PC-3 (cell line): ENCODE measurements at regions not wholly inside any gene's neighbourhood (a gene's known extent, or its start where the extent isn't known, plus 50 kb on each side); places are given as distances from the start of the nearest gene placed in this dataset.

Source experiments
- EZH2 ChIP-seq: fragments of 300-600 bp; sonication (generic); IDR thresholded peaks from one replicate; pipeline ENCODE4 v1.6.1; 2017; ENCODE audit warnings: antibody characterized with exemption, mild to moderate bottlenecking, low read length; ENCODE audit not compliant: unreplicated experiment
- TF ChIP-seq, protein P1 (sequence below): fragments of 300-600 bp; sonication (generic); conservative IDR thresholded peaks from 2 replicates; pipeline ENCODE4 v1.5.1; 2017; ENCODE audit warnings: antibody characterized with exemption, low read depth, mild to moderate bottlenecking, low read length

DNA sequence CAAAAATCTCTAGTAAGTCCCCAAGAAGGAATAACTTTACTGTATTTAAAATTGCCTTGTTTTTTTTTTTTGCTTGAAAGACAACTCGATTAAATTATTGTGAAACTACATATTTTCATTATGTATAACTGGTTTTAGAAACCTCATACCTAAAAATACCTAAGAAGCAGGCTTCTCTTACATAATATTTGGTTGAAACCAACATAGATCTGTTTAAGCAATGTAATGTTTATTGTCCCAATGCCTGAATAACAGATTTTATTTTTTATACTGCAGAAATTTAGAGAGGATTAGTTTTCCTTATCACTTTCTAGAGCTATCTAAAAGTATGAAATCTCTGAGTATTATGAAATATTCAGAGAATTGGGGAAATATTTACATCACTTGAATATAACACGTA lies 78.5 kb upstream of the CHRM3 start:
- TF ChIP-seq, protein P1, sequence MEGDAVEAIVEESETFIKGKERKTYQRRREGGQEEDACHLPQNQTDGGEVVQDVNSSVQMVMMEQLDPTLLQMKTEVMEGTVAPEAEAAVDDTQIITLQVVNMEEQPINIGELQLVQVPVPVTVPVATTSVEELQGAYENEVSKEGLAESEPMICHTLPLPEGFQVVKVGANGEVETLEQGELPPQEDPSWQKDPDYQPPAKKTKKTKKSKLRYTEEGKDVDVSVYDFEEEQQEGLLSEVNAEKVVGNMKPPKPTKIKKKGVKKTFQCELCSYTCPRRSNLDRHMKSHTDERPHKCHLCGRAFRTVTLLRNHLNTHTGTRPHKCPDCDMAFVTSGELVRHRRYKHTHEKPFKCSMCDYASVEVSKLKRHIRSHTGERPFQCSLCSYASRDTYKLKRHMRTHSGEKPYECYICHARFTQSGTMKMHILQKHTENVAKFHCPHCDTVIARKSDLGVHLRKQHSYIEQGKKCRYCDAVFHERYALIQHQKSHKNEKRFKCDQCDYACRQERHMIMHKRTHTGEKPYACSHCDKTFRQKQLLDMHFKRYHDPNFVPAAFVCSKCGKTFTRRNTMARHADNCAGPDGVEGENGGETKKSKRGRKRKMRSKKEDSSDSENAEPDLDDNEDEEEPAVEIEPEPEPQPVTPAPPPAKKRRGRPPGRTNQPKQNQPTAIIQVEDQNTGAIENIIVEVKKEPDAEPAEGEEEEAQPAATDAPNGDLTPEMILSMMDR = no peak
- TF ChIP-seq EZH2 = no peak
